Heart left ventricle (tissue), 16 donors: ENCODE measurements at regions not wholly inside any gene's neighbourhood (a gene's known extent, or its start where the extent isn't known, plus 50 kb on each side); places are given as distances from the start of the nearest gene placed in this dataset.

ENCODE experiments used
- ATAC-seq, 4 donors: fragments of 200-7000 bp; cut with Tn5 transposase; one replicate each; pipeline ENCODE4 v1.9.1; 2020 to 2022; ENCODE audit warnings: moderate library complexity in 4 of 4, mild to moderate bottlenecking in 3 of 4, moderate number of reproducible peaks in 1 of 4
- DNase-seq, 5 donors: peaks; one replicate each; pipeline ENCODE4 v3.0.0-alpha.2; 2020
- H3K27ac ChIP-seq, 12 donors: fragments of 200-600 bp; sonication (generic) in 4 of 12; one replicate each; pipeline versions ENCODE4 v1.5.0 to v1.8.0; 2016 to 2022; ENCODE audit warnings: mild to moderate bottlenecking in 2 of 12
- H3K27me3 ChIP-seq, 9 donors: fragments of 200-600 bp; sonication (generic) in 2 of 9; one replicate each; pipeline versions ENCODE4 v1.5.1 to v1.8.0; 2016 to 2022; ENCODE audit warnings: mild to moderate bottlenecking in 3 of 9
- H3K36me3 ChIP-seq, 9 donors: fragments of 200-600 bp; sonication (generic) in 2 of 9; one replicate each; pipeline versions ENCODE4 v1.5.0 to v1.8.0; 2018 to 2022; ENCODE audit warnings: mild to moderate bottlenecking in 2 of 9
- H3K4me1 ChIP-seq, 12 donors: fragments of 200-600 bp; sonication (generic) in 4 of 12; one replicate each; pipeline versions ENCODE4 v1.5.0 to v1.8.0; 2016 to 2022; ENCODE audit warnings: mild to moderate bottlenecking in 3 of 12
- H3K4me3 ChIP-seq, 12 donors: fragments of 200-600 bp; sonication (generic) in 4 of 12; one replicate each; pipeline versions ENCODE4 v1.5.0 to v1.8.0; 2017 to 2022; ENCODE audit warnings: mild to moderate bottlenecking in 9 of 12, moderate library complexity in 4 of 12
- H3K9me3 ChIP-seq, 12 donors: fragments of 200-600 bp; sonication (generic) in 4 of 12; one replicate each; pipeline versions ENCODE4 v1.5.0 to v1.8.0; 2016 to 2022; ENCODE audit warnings: mild to moderate bottlenecking in 1 of 12
- CTCF ChIP-seq, 12 donors: fragments of 200-600 bp; sonication (generic) in 4 of 12; IDR thresholded peaks; one replicate each; pipeline versions ENCODE4 v1.5.0 to v1.8.0; 2018 to 2022; ENCODE audit warnings: antibody characterized with exemption in 12 of 12, mild to moderate bottlenecking in 5 of 12
- POLR2A ChIP-seq, 2 donors: fragments of 450-650 bp; IDR thresholded peaks; one replicate each; pipeline ENCODE4 v1.6.1; 2017; ENCODE audit warnings: antibody characterized with exemption in 2 of 2, mild to moderate bottlenecking in 2 of 2, moderate library complexity in 2 of 2
- WGBS, 4 donors: extraction: QIAGEN DNeasy Blood & Tissue Kit in 2 of 4; methylation state at CpG; one replicate each; pipeline versions ENCODE4 v1.1.5 to v1.1.7; 2013 to 2018; 5-methylcytosine and 5-hydroxymethylcytosine counted together
- intact Hi-C, 10 donors: fragments of 100-400 bp; cut with DNase I; formaldehyde crosslinking; loops; one replicate each; pipeline versions ENCODE4 v1.11.1 to v1.14.2; 2022
- donor health status: ischemic (EF 13 %, LVEDD 7.1; RV severe dilation, severe dysfunction).
- donor health status: healthy with polysubstance abuse.
- donor health status: DM: no; HTN: yes; CAD: no.
- donor health status: DM: no; HTN: no; CAD: no.
- donor health status: ischemic (EF 25% LVEDD 6.9; RV normal size, moderate dysfunction).
- donor health status: ischemic (EF 25% LVEDD 5.7; RV mildly dilated, moderate dysfunction).
- donor health status: healthy.
- donor health status: DM: yes; HTN: yes; CAD: no.
- donor health status: ischemic (EF 35%, LVEDD 5.7; RV mildly dilated, moderate dysfunction).
- donor health status: nonischemic (EF 11% LVEDD 7.7; RV severe dilation, severe dysfunction).
- donor health status: DM: yes; HTN: yes; CAD: no.
- donor health status: PGD.
- donor health status: ischemic (EF 29% LVEDD 5.4; RV normal size, mild dysfunction).
- donor health status: nonischemic (EF 23%, LVEDD 6.1; RV moderate dilation, normal function).

GRCh38 chrY:8035653-8036052, 1124.1 kb upstream of the AMELY start:
- TF ChIP-seq POLR2A (IDR thresholded peaks at IDR 0.05) = no peak
- no peak for TF ChIP-seq CTCF (IDR thresholded peaks at IDR 0.05)
- no peaks in the 10 kb centered on the region for H3K27me3 ChIP-seq
- H3K27ac ChIP-seq = no peak overlapping the region
- H3K36me3 ChIP-seq = no peaks in the 10 kb centered on the region
- ATAC-seq (no peak), DNase-seq (no peak)
- H3K9me3 ChIP-seq = no peaks in the 10 kb centered on the region
- no peak overlapping the region for H3K4me3 ChIP-seq
- H3K4me1 ChIP-seq = no peaks in the 10 kb centered on the region
- intact Hi-C loops = no loop called here
- 27 to 42% methylated on average over 2 of the region's 2 CpGs; no CpG with 5 or more reads in 2 of the 4 donors for WGBS, 4 donors

- intact Hi-C loops = no loop called here
- H3K4me3 ChIP-seq = no peak overlapping the region
- no peak for DNase-seq
- 56 to 63% methylated on average over 2 of the region's 2 CpGs; no CpG with 5 or more reads in 2 of the 4 donors for WGBS, 4 donors
- TF ChIP-seq POLR2A (IDR thresholded peaks at IDR 0.05) (no peak), CTCF (IDR thresholded peaks at IDR 0.05) (no peak)
- no peaks in the 10 kb centered on the region for H3K27me3 ChIP-seq
- no peak overlapping the region for H3K27ac ChIP-seq
- no peaks in the 10 kb centered on the region for H3K36me3 ChIP-seq
- no peaks in the 10 kb centered on the region for H3K4me1 ChIP-seq
- no peaks in the 10 kb centered on the region for H3K9me3 ChIP-seq
- ATAC-seq = no peak
Observed at GRCh38 chrY:8034673-8035072, 1123.1 kb upstream of the AMELY start.

GRCh38 chrY:8033200-8033599, 1121.6 kb upstream of the AMELY start:
- ATAC-seq = no peak
- intact Hi-C loops = no loop called here
- Histone ChIP-seq H3K36me3 (no peaks in the 10 kb centered on the region), H3K4me1 (no peaks in the 10 kb centered on the region), H3K27me3 (no peaks in the 10 kb centered on the region), H3K4me3 (no peak overlapping the region), H3K27ac (no peak overlapping the region), H3K9me3 (no peaks in the 10 kb centered on the region)
- no peak for TF ChIP-seq POLR2A (IDR thresholded peaks at IDR 0.05)
- no peak for TF ChIP-seq CTCF (IDR thresholded peaks at IDR 0.05)
- DNase-seq = no peak
- 44% methylated on average over 2 of the region's 2 CpGs; no CpG with 5 or more reads in 2 of the 4 donors for WGBS, 4 donors

GRCh38 chrY:8020540-8020939, 1109.0 kb upstream of the AMELY start:
- DNase-seq (no peak), ATAC-seq (no peak)
- no peak overlapping the region for H3K4me3 ChIP-seq
- H3K9me3 ChIP-seq = no peaks in the 10 kb centered on the region
- H3K4me1 ChIP-seq = no peaks in the 10 kb centered on the region
- H3K27me3 ChIP-seq = no peaks in the 10 kb centered on the region
- H3K36me3 ChIP-seq = no peaks in the 10 kb centered on the region
- TF ChIP-seq POLR2A (IDR thresholded peaks at IDR 0.05) (no peak), CTCF (IDR thresholded peaks at IDR 0.05) (no peak)
- intact Hi-C loops = no loop called here
- no peak overlapping the region for H3K27ac ChIP-seq
- 88 to 91% methylated on average over 1 of the region's 1 CpG; no CpG with 5 or more reads in 2 of the 4 donors for WGBS, 4 donors
